ENCODE measurements at regions not wholly inside any gene's neighbourhood (a gene's known extent, or its start where the extent isn't known, plus 50 kb on each side); places are given as distances from the start of the nearest gene placed in this dataset.

- TF ChIP-seq POLR2AphosphoS5 (IDR thresholded peaks at IDR 0.05) (no peak), EP300 (IDR thresholded peaks at IDR 0.05) (no peak), CTCF (IDR thresholded peaks at IDR 0.05) (no peak), POLR2A (IDR thresholded peaks at IDR 0.05) (no peak)
Measured at GRCh38 chr13:68993154-68993553, 1114.5 kb upstream of the ATXN8OS start.

Measured in sigmoid colon (tissue), 4 donors.